ENCODE measurements at regions not wholly inside any gene's neighbourhood (a gene's known extent, or its start where the extent isn't known, plus 50 kb on each side); places are given as distances from the start of the nearest gene placed in this dataset.

- H3K4me3 ChIP-seq, result peak overlapping the region; percentile 32 to 52 (median 49)
- H3K27ac ChIP-seq, result no peak overlapping the region
- WGBS, 2 donors, result 1 to 2% methylated on average over 90 to 91 of the region's 93 CpGs
- no peak for TF ChIP-seq CTCF (IDR thresholded peaks at IDR 0.05)
- H3K36me3 ChIP-seq, result no peaks in the 10 kb centered on the region
- no peaks in the 10 kb centered on the region for H3K9me3 ChIP-seq
- H3K27me3 ChIP-seq, result peaks cover 35 to 100% (median 99%) of the 10 kb centered on the region in 7 donors
- DNase-seq (no peak), ATAC-seq (peak in 7 of 8 donors; percentile 14 to 60 (median 48))
- peaks cover 9 to 50% (median 44%) of the 10 kb centered on the region in 9 donors for H3K4me1 ChIP-seq
- intact Hi-C loops (cut with DNase I), result no loop called here
These were observed 242.6 kb upstream of the TOPAZ1 start for GRCh38 chr3:43998836-43999727.

- no peaks in the 10 kb centered on the region for H3K36me3 ChIP-seq
- peaks cover 34 to 100% (median 98%) of the 10 kb centered on the region in 7 donors for H3K27me3 ChIP-seq
- peak overlapping the region in 2 of 10 donors; percentile 47 to 52 for H3K4me3 ChIP-seq
- 59 to 62% methylated on average over 7 of the region's 7 CpGs for WGBS, 2 donors
- H3K4me1 ChIP-seq, result peaks cover 9 to 46% (median 40%) of the 10 kb centered on the region in 9 donors
- no peak for TF ChIP-seq CTCF (IDR thresholded peaks at IDR 0.05)
- intact Hi-C loops (cut with DNase I), result no loop called here
- DNase-seq (no peak), ATAC-seq (no peak)
- H3K27ac ChIP-seq, result no peak overlapping the region
- no peaks in the 10 kb centered on the region for H3K9me3 ChIP-seq
These were observed 241.9 kb upstream of the TOPAZ1 start for GRCh38 chr3:43999728-44000319.

GRCh38 chr3:44000586-44000985, 241.1 kb upstream of the TOPAZ1 start:
- 88 to 94% methylated on average over 3 of the region's 3 CpGs for WGBS, 2 donors
- peaks cover 30 to 100% (median 98%) of the 10 kb centered on the region in 7 donors for H3K27me3 ChIP-seq
- ATAC-seq, result no peak

More at GRCh38 chr3:44000586-44000985, 241.1 kb upstream of the TOPAZ1 start:
- TF ChIP-seq CTCF (IDR thresholded peaks at IDR 0.05), result no peak
- intact Hi-C loops (cut with DNase I), result no loop called here
- Histone ChIP-seq H3K27ac (no peak overlapping the region), H3K36me3 (no peaks in the 10 kb centered on the region), H3K4me1 (peaks cover 9 to 39% (median 32%) of the 10 kb centered on the region in 9 donors), H3K9me3 (no peaks in the 10 kb centered on the region), H3K4me3 (no peak overlapping the region)
- DNase-seq, result no peak
